ENCODE measurements at regions not wholly inside any gene's neighbourhood (a gene's known extent, or its start where the extent isn't known, plus 50 kb on each side); places are given as distances from the start of the nearest gene placed in this dataset.

DNA sequence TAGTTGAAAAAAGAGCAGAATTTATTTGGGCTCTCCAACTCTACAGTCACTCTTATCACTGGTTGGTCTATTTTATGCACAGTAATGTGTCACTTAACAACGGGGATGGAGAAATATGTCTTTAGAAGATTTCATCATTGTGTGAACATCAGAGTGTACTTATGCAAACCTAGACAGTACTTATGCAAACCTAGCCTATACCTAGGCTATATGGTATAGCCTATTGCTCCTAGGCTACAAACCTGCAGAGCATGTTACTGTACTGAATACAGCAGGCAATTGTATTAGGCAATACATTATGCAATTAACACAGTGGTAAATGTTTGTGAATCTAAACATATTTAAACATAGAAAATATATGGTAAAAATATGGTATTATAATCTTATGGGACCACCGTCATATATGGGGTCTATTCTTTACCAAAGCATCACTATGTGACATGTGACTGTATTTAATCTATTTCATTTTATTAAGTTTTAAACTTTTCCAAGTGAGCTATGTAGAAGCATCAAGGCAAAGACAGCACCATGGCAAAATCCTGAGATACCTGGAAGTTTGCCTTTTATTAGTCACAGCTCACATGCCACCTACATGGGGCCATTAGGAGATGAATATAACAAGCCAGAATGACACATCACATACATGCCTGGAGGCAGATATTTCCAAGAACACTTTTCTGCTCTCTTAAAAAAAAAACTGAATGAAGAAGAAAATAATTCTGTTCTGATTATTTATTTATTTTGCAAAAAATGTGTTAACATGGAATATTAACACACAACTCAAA, 537.4 kb downstream of the TUSC7 start:
- Histone ChIP-seq H3K4me3 (ENCODE audit: low read length) (no peak overlapping the region), H3K4me1 (ENCODE audit: insufficient read depth, low read length) (no peaks in the 10 kb centered on the region), H3K27ac (ENCODE audit: low read depth in 1 of 2, low read length in 2 of 2) (no peak overlapping the region), H3K36me3 (ENCODE audit: insufficient read depth, low read length) (no peaks in the 10 kb centered on the region), H3K9me3 (ENCODE audit: control insufficient read depth in 1 of 2, insufficient read depth in 1 of 2, low read length in 2 of 2) (no peaks in the 10 kb centered on the region), H3K27me3 (ENCODE audit: control insufficient read depth in 1 of 2, insufficient read depth in 2 of 2, low read length in 2 of 2) (no peaks in the 10 kb centered on the region)
- H3K4me3 Mint-ChIP-seq, result no peak overlapping the region
- POLR2A ChIA-PET, result no interaction called here
- no peaks in the 10 kb centered on the region for H3K27me3 Mint-ChIP-seq
- H3K27ac Mint-ChIP-seq, result no peak overlapping the region
- peaks cover 7% of the 10 kb centered on the region for H3K9me3 Mint-ChIP-seq
- ATAC-seq (ENCODE audit: poor library complexity), result no peak
- DNase-seq, result no peak
- no peaks in the 10 kb centered on the region for H3K36me3 Mint-ChIP-seq (ENCODE audit: low read depth)
- intact Hi-C loops (cut with DNase I, micrococcal nuclease), result no loop called here
- H3K4me1 Mint-ChIP-seq (ENCODE audit: low read depth), result no peaks in the 10 kb centered on the region
- TF ChIP-seq, protein P1, sequence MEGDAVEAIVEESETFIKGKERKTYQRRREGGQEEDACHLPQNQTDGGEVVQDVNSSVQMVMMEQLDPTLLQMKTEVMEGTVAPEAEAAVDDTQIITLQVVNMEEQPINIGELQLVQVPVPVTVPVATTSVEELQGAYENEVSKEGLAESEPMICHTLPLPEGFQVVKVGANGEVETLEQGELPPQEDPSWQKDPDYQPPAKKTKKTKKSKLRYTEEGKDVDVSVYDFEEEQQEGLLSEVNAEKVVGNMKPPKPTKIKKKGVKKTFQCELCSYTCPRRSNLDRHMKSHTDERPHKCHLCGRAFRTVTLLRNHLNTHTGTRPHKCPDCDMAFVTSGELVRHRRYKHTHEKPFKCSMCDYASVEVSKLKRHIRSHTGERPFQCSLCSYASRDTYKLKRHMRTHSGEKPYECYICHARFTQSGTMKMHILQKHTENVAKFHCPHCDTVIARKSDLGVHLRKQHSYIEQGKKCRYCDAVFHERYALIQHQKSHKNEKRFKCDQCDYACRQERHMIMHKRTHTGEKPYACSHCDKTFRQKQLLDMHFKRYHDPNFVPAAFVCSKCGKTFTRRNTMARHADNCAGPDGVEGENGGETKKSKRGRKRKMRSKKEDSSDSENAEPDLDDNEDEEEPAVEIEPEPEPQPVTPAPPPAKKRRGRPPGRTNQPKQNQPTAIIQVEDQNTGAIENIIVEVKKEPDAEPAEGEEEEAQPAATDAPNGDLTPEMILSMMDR (IDR thresholded peaks at IDR 0.05), result no peak
- CTCF ChIA-PET, result no interaction called here

DNA sequence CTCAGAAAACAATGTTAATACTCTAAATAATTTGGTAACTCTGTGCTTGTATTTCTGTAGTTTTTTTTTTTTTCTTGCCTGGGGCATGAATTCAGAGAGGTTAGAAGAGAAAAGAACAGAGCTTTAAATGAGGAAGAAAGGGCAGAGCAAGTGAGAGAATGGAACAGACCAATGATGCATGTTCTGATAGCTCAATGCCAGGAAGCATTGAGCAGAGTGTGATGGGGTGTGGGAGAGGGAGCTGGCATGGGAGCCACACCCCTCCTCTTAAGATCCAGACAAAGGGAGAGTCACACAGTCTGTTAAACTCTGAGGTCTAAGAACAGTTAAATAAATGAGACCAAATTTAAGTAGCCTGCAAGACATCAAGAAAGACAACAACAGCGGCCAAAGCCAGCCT, 538.6 kb downstream of the TUSC7 start:
- H3K27me3 Mint-ChIP-seq, result no peaks in the 10 kb centered on the region
- H3K36me3 Mint-ChIP-seq (ENCODE audit: low read depth), result no peaks in the 10 kb centered on the region
- no peak overlapping the region for H3K27ac Mint-ChIP-seq
- H3K4me3 Mint-ChIP-seq, result no peak overlapping the region
- H3K27ac ChIP-seq (ENCODE audit: low read depth in 1 of 2, low read length in 2 of 2), result no peak overlapping the region
- TF ChIP-seq, protein P1 (IDR thresholded peaks at IDR 0.05), result no peak
- no peak overlapping the region for H3K4me3 ChIP-seq (ENCODE audit: low read length)
- no peaks in the 10 kb centered on the region for H3K9me3 ChIP-seq (ENCODE audit: control insufficient read depth in 1 of 2, insufficient read depth in 1 of 2, low read length in 2 of 2)
- ATAC-seq (ENCODE audit: poor library complexity), result no peak
- CTCF ChIA-PET, result no interaction called here
- intact Hi-C loops (cut with DNase I, micrococcal nuclease), result no loop called here
- H3K36me3 ChIP-seq (ENCODE audit: insufficient read depth, low read length), result no peaks in the 10 kb centered on the region
- POLR2A ChIA-PET, result no interaction called here
- no peaks in the 10 kb centered on the region for H3K4me1 ChIP-seq (ENCODE audit: insufficient read depth, low read length)
- peaks cover 7% of the 10 kb centered on the region for H3K9me3 Mint-ChIP-seq
- H3K4me1 Mint-ChIP-seq (ENCODE audit: low read depth), result no peaks in the 10 kb centered on the region
- DNase-seq, result no peak
- no peaks in the 10 kb centered on the region for H3K27me3 ChIP-seq (ENCODE audit: control insufficient read depth in 1 of 2, insufficient read depth in 2 of 2, low read length in 2 of 2)

DNA sequence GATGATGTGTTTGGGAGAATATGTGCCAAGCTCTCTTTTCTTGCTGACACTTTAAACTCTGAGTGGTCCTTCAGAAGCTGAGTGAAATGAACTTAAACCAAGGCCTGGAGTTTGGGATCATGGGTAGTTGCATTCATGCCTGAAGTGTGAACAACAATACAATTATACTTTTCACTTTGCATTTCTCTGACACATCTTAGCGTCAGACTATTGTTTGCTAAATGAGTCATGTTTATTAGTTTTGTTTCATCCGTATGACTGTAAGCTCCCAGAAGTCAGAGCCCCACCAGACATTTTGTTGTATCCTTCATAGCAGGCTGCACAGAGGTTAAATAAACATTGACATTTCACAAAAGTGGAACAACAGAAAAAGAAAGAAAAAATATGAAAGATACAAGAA, 542.6 kb downstream of the TUSC7 start:
- H3K27ac ChIP-seq (ENCODE audit: low read depth in 1 of 2, low read length in 2 of 2), result no peak overlapping the region
- Mint-ChIP-seq H3K36me3 (ENCODE audit: low read depth) (no peaks in the 10 kb centered on the region), H3K27me3 (no peaks in the 10 kb centered on the region), H3K4me1 (ENCODE audit: low read depth) (no peaks in the 10 kb centered on the region), H3K4me3 (no peak overlapping the region), H3K9me3 (peaks cover 3% of the 10 kb centered on the region), H3K27ac (no peak overlapping the region)
- H3K27me3 ChIP-seq (ENCODE audit: control insufficient read depth in 1 of 2, insufficient read depth in 2 of 2, low read length in 2 of 2), result no peaks in the 10 kb centered on the region
- ChIA-PET POLR2A (no interaction called here), CTCF (no interaction called here)
- no peaks in the 10 kb centered on the region for H3K36me3 ChIP-seq (ENCODE audit: insufficient read depth, low read length)
- TF ChIP-seq, protein P1 (IDR thresholded peaks at IDR 0.05), result no peak
- no peak overlapping the region for H3K4me3 ChIP-seq (ENCODE audit: low read length)
- intact Hi-C loops (cut with DNase I, micrococcal nuclease), result no loop called here
- H3K9me3 ChIP-seq (ENCODE audit: control insufficient read depth in 1 of 2, insufficient read depth in 1 of 2, low read length in 2 of 2), result no peaks in the 10 kb centered on the region
- H3K4me1 ChIP-seq (ENCODE audit: insufficient read depth, low read length), result no peaks in the 10 kb centered on the region
- ATAC-seq (ENCODE audit: poor library complexity) (no peak), DNase-seq (no peak)

Measured in CD4-positive, alpha-beta T cell (primary cell).